NCI-H446 treated with DMSO at 0.1 percent for 48 hours (cell line): ENCODE measurements at regions not wholly inside any gene's neighbourhood (a gene's known extent, or its start where the extent isn't known, plus 50 kb on each side); places are given as distances from the start of the nearest gene placed in this dataset.
"Not testable (repeated sequence)": the region's sequence is repeated elsewhere in the genome, so short reads cannot be mapped to it uniquely, and the experiment has no call there.

ENCODE experiments used
- DNase-seq: peaks from one replicate; lab custom pipeline; 2025; lab: John Stamatoyannopoulos, UW

DNA sequence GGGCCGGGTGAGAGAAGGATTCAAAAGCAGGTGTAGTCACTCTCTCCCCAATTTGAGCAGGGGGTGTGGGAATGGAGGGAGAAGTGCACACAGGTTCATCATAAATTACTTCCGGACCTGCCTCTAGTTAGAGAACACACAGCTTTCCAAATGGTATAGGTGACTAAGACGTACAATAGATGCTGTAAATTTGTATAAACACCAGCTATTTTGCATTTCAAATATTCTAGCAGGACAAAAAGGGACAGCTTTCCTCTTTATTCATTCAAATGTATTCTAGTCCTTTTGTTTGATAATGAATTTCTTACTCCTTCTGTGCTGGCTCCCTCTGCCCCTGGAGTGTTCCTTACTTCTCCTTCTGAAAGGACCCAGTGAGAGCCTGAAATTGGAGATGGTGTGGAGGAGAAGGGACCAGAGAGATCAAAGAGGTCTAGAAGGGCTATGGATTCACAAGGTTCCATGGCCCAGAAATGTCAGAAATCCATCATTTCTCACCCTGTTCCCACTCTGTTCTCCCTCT, 53.2 kb upstream of the SH3BP4 start:
- DNase-seq, result no peak

DNA sequence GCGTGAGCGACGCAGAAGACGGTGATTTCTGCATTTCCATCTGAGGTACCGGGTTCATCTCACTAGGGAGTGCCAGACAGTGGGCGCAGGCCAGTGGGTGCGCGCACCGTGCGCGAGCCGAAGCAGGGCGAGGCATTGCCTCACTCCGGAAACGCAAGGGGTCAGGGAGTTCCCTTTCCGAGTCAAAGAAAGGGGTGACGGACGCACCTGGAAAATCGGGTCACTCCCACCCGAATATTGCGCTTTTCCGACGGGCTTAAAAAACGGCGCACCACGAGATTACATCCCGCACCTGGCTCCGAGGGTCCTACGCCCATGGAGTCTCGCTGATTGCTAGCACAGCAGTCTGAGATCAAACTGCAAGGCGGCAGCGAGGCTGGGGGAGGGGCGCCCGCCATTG, 63.4 kb upstream of the SH3BP4 start:
- DNase-seq, result not testable (repeated sequence)

DNA sequence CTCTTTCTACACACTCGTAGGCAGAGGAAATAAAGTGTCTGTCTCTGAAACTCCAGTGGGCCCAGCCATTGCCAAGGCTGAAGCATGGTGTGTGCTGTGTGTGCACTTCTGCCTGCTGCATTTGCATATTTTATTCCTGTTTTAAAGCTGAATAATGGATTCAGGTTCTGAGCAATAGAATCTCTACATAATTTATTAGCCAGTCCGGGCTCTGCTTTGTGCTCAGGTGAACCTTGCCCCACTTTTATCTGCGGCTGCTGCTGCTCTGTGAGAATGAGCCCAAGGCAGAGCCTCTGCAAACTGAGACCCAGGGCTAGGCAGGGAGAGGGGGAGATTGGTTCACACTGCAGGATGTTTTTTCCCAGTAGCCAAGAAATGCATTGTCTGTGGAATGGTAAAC, 64.6 kb upstream of the SH3BP4 start:
- DNase-seq, result no peak

DNA sequence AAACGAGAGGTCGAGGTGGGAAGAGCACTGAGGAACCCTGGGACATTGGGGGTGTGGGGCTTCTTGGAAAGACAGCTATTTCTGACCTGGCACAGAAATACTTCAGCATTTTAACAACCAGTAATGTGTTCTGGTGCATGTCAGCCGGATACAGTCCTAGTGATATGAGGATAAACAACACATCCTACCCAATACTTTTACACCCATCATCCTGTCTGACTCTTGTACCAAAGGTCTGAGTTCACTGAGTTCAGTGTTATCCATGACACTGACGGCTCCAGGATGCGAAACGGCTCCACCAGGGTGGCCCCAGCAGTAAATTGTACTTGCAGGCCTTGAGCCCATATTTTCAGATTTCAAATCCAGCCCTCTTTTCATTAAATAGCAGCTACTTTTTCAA, 65.9 kb upstream of the SH3BP4 start:
- no peak for DNase-seq

DNA sequence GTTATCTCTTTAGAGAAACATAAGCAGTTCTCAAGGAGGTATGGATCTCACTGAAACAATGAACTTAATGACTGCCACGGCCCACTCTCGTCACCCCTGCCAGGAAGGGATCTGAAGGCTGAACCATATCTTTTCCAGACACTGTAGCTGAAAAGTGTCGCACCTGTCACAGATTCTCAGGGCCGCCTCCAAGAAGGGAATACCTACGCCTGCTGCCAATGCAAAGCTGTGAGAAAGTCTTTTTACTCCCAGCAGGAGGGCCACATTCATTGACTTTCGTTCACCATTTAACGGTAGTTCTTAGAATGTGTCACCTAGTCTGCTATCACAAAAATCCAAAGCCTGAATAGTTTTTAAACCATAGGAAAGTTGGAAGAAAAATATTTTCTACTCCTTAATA, 66.7 kb upstream of the SH3BP4 start:
- no peak for DNase-seq

DNA sequence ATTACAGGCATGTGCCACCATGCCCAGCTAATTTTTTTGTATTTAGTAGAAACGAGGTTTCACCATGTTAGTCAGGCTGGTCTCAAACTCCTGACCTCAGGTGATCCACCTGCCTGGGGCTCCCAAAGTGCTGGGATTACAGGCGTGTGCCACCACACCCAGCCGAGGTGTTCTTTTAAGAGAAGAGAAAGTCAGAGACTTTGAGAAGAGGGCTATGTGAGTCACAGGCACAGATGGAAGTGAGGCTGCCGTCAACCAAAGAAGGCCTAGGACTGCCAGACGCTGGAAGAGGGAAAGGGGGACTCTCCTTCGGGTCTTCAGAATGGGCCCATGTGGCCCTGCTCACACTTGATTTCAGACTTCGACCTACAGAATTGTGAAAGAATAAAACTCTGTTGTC, 67.2 kb upstream of the SH3BP4 start:
- no peak for DNase-seq

DNA sequence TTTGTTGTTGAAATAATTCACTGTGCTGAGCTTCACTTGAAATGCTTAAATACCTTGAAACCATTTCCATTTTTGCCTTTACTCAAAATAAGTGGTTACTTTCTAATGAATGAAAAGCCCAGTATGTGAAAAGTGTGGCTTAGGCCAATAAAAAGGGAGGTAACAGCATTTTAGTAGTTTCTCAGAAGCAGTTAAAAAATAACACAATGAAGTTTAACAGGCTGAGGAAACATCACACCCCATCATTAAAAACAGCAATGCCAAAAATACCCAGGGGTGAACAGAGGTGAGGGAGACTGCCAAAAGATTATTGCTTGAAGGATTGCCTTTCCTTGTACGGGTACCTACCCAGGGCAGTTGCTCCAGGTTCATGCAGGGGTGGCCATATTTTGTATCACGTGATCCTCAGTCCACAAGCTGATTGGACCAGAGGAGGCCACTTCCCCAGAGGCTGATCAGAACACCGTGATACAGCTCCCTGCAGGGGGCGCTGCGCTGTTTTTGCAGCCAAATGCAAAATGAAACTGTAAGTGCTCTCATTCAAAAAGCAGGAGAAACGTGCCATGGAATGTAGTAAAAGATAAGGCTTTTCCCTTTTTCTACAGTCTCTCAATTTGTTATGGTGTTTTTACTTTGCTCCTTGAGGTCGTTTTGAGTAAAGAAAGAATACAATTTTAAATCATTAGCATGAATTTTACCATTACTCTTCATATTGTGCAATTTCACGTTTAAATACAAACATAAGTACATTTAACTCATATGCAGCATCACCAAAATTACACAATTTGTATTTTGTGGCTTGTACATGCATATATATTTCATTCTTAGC, 70.2 kb upstream of the SH3BP4 start:
- DNase-seq, result peak; percentile 14

DNA sequence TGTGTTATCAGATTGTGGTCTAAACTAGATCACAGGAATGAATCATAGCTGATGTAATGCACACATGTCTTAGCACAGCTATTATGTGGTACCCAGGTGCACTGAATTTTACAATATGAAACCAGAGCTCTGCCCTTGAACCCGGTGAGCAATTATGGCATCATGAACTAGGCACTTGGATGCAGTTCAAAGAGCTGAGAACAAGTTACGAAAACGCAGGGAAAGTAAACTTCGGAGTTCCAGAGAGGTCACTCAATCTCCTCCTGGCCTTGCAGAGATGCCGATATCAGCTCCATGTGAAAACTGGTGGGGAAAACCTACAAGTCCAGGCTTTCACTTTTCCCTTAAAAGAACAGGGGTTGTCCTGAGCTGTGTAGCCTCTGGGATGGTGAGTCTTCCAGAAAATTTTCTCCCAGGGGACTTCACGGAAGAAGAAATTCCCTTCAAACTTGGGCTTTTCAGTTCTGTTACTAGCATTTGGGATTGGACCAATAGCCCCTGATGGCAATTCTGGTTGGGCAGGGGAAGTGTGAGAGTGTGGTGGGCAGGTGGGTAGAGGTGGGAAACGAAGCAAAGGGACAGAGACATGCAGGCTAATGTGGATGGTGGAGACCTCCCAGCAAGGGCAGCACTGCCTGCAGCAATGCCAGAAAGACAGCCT, 71.1 kb upstream of the SH3BP4 start:
- no peak for DNase-seq

DNA sequence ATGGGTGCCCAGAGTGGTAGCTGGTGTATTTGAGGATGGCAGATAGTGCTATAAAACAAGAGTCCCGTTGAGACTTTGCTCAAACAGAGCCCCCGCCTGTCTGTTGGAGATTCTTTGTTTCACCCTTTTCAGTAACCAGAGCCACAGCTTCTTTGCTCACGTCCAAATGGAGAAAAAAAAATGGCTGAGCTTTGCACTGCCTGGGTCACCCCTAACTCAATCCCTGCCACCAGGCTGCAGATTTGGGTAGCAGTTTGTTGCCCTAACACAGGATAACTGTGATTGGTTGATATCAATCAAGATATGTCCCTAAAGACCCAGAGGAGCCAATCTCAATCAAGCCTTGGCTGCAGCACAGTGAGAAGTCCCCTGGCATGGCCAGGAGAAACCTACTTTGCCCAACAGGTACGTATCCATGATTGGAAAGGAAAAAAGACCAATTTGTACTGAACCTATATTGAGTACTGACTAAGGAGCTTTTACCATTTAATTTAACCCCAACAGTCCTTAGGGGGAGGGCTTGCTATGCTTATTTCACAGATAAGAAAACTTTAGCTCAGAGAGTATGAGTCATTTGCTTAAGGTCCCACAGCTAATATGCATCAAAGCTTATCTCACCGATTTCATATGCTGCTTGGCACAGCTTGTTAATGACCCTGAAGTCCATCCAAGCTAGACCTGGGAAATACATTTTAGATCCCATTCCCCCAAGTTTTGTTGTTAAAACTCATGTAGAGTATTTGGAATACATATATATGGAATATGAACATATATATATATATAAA, 72.0 kb upstream of the SH3BP4 start:
- DNase-seq, result no peak

DNA sequence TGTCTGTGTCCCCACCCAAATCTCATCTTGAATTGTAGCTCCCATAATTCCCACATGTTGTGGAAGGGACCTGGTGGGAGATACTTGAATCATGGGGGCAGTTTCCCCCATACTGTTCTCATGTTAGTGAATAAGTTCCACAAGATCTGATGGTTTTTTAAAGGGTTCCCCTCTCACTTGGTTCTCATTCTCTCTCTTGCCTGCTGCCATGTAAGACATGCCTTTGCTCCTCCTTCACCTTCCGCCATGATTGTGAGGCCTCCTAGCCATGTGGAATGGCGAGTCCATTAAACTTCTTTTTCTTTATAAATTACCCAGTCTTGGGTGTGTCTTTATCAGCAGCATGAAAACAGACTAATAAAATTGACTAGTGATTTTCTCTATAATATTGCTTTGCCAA, 75.2 kb upstream of the SH3BP4 start:
- DNase-seq, result not testable (repeated sequence)

DNA sequence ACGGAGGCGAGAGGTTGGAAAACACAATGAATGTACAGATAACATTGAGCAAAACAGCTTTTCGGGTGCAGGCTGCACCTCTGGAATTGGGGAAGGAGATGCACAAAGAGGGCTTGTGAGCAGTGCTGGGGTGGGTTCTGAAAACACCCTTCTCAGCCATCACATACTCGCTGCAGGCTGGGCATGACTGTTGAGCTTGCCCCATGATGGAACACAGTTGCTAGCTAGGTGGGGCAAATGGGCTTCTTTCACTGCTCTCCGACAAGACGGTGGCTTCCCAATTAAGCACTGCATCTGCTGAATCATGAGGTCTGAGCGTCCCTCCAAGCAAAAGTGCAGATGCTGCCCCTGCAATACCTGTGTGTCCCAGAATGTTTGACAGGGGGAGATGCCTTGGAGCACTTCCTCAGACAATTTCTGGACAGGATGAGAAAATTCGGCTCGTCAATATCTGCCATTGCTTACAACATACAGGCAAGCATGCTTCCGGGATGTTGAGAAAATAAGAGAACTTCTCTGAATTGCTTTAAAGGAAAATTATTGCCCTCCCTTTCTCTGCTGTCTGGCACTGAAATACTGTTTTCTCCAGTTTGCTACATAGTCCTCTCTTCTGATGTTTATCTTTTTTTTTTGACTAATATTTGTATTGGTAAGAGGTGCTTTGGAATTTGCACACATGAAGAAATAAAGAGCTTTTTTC, 77.3 kb upstream of the SH3BP4 start:
- no peak for DNase-seq

DNA sequence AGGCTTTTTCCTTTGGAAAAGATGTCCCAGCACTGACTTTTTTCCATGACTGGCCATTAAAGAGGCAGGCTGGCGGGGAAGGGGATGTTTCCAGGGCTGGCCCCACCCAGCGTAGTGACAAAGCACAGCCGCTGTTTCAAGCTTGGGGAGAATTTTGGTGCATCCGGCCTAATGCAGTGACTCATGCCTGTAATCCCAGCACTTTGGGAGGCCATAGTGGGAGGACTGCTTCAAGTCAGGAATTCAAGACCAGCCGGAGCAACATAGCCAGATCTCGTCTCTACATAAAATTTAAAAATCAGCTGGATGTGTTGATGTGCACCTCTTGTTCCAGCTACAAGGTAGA, 78.0 kb upstream of the SH3BP4 start:
- DNase-seq, result no peak

DNA sequence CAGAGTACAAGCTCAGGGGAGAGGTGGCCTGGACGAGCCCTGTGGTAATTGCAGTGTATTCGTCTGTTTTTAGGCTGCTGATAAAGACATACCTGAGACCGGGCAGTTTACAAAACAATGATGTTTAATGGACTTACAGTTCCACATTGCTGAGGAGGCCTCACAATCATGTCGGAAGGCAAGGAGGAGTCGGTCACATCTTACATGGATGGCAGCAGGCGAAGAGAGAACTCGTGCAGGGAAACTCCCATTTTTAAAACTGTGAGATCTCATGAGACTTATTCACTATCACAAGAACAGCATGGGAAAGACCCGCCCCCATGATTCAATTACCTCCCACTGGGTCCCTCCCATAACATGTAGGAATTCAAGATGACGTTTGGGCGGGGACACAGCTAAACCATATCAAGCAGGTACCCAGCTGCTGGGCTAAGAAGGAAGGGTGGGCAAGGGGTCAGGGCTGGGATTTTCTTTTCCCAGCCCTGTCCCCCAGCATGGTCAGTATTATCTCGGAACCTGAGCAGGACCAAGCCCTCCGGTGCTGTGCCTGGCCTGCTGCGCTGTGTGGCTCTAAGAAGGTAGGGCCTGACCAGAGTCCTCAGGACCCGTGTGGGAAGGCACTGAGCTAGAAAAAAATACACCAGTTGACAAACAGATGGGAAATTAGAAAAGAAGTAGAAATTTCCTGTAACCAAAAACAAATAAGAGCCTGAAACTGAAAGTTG, 78.6 kb upstream of the SH3BP4 start:
- DNase-seq, result no peak

DNA sequence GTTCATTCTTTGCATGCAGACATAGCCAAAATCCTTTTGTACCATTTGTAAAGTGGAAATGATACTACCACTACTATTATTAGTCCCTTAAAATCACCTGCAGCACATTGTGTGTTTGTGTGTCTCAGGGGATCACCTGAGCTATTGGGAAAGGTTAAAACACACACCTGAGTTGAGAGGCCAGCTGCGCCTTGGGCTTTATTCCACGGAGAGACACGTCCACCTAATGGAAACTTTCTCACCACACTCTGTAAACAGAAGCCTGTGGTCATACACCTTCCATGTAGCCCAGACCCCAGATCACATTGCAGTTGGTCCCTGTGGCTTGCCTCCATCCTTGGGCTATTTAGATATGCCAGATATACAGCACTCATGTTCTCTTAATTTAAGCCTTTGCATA, 81.8 kb upstream of the SH3BP4 start:
- DNase-seq, result no peak

DNA sequence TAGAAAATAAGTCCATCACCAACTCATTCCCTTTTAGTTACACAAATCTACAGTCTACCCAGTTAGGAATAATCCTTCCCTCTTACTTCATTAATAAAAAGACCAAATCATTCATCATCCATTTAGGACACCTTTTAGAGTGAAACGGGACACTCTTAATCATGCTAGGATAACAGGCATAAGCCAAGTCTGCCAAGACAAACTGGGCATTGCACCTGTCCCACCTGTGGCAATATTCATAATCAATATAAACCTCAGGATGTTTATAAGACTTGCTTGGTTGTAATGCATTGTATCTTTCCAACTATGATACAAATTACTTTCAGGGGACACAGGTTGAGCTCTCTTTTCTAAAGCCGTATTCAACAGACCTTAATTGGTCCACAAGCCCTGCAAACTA, 82.7 kb upstream of the SH3BP4 start:
- DNase-seq, result no peak

DNA sequence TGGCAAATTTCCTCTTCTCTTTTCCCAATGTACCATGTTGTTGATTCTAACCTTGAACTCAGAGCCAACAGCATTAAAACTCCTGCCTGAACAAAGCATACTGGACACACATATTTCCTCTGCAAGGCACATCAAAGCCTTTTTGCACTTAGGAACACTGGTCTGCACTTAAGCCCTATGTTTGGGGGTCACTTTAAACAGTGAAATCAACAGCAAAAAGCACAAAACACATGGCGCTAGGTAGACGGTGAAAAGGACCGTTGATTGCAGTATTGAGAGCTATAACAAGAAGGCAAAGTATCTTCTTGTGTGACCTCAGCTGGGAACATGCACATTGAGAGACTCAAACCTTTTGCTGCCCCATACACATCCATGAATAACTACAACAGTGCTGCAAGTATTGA, 83.9 kb upstream of the SH3BP4 start:
- DNase-seq, result no peak

DNA sequence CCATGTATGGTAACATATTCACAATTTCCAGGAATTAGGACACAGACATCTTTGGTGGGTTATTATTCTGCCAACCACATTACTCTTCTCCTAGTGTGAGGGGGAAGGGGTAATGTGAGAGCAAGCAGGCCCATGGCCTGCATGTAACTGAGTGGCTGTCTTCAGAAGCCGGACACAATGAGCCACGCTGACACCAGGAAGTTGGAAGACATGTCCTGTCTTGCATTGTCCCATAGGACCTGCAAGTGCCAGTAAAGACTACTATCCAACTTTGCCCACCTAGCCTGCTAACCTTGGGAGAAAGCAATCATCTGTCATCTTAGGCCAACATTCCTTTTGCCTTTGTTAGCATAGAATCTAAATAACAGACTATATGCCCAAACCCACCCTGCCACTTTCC, 86.2 kb upstream of the SH3BP4 start:
- DNase-seq, result no peak

DNA sequence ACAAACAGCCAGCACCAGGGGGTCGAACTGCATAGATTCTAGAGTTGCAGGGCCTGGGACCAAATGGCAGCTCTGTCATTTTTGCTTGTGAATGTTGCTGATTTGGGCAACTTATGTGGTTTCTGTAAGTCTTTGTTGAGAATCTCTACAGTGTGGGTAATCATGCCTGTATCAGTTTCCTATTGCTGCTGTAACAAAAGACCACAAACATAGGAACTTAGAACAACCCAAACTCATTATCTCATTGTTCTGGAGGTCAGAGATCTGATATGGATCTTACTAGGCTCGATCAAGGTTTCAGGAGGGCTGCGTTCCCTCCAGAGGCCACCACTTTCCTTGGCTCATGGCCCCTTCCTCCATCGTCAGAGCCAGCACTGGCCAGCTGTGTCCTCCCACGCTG, 86.8 kb upstream of the SH3BP4 start:
- no peak for DNase-seq

DNA sequence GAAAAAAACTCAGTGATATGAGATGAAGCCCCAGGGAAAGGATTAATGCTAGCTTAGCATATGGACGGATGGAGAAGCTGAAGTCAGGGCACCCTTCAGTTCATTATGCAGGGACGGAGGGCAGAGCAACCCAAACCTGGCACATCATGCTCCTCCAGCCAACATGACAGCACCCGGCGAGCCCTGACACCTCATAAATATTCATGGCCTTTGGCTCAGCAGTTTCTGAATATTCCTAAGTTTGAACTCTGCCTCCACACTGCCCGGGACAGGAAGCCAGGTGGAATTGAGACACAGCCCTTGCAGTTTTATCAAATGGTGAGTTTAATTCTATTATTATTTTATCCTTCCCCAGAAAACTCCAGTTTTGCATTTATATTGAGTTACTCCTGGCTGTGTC, 87.3 kb upstream of the SH3BP4 start:
- peak; percentile 20 for DNase-seq

DNA sequence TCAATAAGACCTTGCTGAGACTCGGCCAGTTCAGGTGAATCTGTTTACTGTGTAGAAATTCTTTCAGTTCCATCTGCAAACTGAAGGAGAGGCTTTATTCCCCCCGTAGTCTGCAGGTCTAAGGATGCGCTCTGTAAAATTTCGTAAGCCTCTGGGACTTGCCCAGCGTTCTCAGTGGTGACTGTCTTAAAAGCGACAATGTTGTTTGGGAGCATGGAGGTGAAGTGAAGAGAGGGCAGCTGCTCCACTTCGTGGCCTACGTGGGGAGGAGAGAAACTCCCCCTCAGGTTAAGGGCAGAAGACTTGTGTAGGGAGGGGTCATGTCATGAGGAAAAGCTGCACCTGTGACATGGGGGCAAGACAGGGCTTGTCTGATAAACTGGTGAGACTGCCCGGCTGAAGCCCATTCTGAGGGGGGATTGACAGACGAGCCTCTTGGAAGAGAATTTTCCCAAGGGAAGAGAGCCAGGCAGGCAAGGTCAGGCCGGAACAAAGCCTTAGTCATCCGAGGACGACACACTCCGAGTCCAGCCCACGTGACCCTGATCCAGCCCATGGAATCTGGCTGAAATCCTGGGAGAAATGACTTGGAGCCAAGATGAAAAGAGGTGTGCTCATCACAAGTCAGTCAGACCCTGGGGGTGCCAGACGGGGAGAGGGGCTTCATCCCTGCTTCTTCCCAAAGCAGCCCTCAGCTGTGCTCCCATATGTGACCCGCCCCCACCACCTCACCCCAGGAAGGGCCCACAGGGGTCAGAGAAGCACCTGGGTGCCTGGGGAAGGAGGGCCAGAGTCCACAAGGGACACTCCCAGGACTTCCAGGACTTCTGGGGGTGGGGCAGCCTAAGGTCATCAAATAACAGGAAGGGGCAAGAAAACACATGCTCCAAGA, 88.5 kb upstream of the SH3BP4 start:
- peak; percentile 92 for DNase-seq
